GM19468 (cell line): ENCODE measurements at regions not wholly inside any gene's neighbourhood (a gene's known extent, or its start where the extent isn't known, plus 50 kb on each side); places are given as distances from the start of the nearest gene placed in this dataset.

Source experiments
- ATAC-seq: cut with Tn5 transposase; IDR thresholded peaks from one replicate; pipeline ENCODE4 v1.9.1; 2021; ENCODE audit warnings: mild to moderate bottlenecking, moderate library complexity, moderate number of reproducible peaks; ENCODE audit not compliant: unreplicated experiment; ENCODE audit errors: extremely low read depth

DNA sequence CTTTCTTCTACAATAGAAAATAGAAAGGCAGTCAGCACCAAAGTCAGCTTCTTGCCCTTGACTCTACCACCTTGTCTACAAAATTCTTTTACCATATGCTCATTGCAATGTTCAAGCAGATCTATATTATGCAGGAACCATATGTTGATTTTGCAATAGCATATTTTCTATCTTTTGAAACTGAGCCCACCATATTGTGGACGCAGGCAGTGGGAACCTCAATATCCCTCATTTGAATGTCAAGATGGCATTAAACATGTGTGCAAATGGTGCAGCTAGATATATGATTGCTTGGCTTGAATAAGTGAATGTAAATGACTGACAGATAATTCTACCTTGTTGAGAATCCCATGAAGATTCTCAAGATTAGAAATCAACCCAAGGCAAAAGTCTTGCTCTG is 412.7 kb upstream of the FSHR start:
- no peak for ATAC-seq

DNA sequence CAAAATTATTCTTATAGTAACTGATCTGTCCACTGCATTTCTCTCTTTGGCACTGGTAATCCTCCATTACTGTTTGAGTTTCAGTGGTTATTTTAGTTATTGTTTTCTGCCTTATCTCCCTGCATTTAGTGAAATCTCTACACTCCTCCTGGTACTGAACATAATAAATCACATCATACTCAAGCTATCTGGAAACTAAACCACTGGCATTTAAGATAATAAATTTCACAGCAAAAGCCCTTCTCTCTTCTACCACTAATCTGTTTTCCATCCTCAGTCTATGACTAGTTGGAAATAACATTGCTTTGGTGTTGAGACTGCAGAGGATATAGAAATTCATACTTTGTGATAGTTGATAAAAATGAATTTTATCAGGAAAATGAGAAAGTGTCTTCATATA is 399.3 kb upstream of the FSHR start:
- ATAC-seq: no peak

DNA sequence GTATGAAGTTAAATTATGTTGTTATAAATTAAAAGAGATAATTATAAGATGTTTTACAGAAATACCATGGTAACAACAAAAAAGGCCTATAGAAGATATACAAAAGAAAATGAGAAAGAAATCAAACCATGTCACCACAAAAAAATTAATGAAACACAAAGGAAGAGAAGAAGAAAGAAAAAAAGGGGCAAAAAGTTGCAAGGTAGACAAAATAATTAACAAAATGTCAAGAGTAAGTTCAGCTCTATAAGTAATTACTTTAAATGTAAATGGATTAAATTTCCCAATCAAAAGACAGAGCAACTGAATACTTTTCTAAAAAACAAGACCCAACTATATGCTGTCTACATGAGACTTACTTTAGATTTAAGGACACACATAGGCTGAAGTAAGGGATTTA is 378.4 kb upstream of the FSHR start:
- ATAC-seq: no peak

DNA sequence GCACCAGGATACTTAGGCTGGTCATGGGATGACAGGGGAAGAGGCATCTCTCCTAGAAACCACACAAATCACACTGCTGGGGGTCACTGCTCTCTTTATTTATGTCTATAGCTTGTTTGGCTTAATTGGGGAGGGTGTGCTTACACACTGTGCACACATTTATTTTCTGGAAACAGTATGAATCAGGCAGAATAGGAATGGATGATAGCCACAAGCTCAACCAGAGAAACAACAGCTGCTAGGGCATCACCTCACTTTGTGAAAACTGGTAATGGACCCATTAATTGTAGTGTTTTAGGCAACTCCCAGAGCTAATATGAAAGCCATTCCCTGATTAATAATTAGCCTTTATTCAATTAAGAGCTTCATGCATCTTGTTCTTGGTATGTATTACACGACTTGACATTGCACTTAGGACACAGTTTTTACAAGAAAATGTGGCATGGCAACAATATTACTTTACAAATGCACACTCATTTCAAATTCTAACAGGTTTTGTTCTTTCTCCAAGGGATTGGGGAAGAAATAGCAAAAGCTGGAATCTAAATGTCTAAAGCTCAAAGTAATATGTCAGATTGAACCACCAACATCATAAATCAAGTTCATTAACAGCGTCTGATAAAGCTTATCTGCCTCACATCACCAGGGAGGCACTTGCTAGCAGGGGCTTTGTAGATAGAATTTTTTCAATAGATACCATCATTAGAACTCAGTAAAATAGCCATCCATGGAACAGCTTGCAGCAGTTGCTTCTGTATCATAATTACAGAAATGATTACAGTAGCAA is 361.9 kb upstream of the FSHR start:
- ATAC-seq: no peak

DNA sequence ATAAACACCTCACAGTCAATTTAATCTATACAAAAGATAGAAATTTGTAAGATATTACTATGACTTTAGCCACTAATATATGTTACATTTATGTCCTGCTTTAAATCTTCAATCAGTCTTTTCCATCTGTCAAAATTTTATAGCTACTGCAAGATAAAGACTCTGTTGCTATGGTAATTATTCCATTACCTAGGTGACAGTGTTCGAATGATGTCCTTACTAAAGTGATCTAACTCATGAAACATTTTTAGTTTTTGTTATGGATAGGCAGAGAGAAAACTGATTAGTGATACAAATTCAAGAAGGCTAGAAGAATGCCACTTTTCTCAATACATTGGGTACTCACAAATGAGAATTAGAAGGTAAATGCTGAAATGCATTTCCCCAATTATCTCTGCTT is 359.9 kb upstream of the FSHR start:
- ATAC-seq: no peak

DNA sequence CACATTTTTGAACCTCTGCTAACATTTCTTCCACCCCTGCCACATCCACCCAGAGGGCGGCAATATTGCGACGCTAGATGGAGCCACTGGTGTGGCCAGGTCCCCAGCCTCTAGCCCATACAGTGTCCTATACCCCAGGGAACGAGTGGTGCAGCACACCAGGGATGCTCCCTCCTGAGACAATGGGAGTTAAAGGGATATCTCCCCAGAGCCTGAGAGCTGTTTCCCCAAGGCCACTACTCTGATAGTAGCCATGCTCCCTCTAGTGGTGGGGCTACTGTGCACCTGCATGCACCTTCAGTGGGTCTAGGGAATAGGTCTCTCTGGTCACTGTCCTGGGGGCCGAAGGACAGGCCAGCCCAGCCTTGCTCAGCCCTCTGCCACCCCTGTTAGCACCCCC is 336.4 kb upstream of the FSHR start:
- ATAC-seq: peak; percentile 49

DNA sequence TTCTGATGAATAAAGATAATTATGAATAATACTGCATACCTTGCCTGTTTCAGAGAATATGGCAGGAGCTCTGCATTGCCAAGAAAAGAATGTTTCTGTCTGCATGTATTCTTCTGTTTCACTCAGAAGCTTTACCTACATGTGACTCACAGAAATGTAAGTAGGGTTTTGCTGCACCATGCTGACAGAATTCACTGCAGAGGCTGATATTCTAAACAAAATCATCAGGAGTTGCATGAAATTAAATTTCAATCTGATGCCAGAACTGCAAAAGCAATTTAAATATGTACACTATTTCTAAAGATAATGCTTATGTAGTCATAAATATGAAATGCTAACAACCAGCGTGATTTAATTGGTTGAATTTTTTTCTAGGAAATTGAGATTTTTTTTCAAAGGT is 332.8 kb upstream of the FSHR start:
- ATAC-seq: no peak

DNA sequence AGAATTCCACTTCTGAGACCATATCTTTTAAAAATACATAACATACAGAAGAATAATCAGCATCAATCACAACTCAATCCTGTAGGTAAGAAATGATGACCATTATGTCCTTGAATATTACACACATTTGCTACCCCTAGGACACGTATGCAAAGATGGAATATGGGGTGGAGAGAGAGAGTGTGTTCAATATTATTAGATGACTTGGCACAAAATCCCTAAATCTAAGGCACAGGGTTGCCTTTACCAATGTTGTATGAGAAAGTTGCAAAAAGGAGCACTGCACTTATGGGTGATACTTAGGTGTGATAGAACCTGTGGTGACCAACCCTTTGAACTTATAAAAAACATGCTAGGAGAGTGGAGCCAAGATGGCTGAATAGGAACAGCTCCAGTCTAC is 326.2 kb upstream of the FSHR start:
- ATAC-seq: no peak

DNA sequence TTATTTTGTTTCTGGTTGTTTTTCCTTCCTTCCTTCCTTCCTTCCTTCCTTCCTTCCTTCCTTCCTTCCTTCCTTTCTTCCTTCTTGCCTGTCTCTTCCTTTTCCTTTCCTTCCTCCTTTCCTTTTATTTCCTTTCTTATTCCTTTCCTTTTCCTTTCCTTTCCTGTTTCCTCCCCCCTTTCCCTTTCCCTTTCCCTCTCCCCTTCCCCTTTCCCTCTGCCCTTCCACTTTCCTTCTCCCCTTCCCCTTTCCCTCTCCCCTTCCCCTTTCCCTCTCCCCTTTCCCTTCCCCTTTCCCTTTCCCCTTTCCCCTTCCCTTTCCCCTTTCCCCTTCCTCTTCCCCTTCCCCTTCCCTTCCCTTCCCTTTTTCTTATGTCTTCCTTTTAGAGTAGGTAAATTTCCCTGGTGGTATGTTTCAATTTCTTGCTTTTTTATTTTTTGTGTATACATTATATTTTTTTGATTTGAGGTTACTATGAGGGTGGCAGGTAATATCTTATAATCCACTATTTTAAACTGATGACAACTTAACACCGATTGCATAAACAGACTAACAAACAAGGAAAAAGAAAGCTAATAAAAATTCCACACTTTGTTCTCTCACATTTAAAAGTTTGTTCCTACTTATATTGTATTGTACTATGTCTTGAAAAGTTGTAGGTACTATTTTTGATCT is 311.0 kb upstream of the FSHR start:
- ATAC-seq: no peak

DNA sequence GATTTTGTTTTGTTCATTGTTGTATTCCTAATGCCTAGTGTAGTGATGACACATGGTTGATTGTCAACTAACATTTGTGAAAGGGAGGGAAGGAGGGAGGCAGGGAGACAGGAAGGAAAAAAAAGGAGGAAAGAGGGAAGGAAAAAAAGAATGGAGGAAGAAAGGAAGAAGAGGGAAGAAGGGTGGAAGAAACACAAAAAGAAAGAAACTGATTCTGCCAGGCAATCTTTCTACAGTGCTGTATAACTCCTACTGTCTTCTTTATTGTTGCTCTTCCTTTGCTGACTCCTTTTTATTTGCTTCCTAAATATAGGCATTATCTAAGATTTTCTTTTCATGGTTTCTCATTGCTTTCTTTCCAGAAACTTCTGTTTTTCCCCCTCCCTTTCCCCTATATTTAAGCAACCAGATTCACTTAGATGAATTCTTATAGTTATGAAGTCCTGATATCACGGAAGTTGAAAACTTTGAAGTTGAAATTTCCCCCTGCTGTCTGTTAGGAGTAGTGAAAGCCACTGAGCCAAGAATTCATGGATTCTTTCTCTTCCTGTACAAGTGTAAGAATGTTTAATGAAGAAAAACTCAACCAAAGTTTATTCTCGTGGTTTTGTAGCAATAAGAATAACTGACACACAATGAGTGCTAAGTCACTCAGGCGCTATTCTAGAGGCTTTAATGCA is 305.1 kb upstream of the FSHR start:
- ATAC-seq: no peak

DNA sequence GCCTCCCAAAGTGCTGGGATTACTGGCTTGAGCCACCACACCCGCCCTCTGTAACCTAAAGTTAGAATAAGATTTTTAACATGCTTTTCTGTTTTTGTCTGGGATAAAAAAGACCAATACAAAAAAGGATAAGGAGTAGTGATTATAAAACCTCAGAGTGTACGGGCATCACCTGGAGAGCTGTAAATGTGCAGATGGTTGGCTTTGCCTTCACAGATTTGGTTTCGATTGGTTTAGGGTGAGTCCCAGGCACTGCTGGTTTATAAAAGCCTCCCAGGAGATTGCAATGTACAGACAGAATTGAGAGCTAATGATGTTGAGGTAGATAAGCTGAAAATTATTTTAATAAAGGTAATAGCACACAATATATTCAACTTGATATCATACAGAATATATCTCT is 289.7 kb upstream of the FSHR start:
- no peak for ATAC-seq

DNA sequence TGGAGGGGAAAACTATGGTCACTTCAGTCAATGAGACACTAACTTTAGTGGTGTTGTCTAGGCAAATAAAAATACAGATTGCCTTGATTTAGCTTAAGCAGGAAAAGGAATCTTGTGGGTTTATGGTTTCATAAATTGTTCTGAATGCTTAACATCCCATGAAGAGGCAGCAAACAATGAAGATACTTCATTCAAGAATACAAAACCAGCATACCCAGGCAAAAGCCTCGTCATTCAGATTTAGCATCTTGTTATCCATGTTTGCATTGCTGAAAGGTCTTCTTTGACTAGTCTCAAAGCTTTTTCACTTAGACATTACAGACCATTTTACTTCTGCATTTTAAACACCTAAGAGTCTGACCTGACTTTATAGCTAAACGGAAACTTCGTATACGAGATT is 272.7 kb upstream of the FSHR start:
- no peak for ATAC-seq

DNA sequence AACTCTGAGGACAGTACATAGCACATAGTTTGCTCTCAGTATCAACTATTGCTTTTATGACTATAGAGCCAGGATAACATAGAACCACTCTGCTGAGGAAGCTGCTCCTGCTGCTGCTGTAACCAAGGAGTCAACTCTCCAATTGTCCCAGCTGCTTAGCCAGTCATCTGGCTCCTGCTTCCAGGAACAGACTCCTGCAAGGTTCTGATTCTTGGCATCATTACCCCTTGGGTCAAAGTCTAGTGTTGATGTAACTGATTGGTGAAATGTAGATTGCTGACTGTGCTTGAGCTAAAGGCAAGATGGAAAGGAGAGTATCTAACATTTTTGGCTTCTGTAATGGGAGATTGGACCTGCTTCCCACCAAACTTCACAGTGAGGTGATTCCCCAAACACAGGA is 261.9 kb upstream of the FSHR start:
- ATAC-seq: no peak

DNA sequence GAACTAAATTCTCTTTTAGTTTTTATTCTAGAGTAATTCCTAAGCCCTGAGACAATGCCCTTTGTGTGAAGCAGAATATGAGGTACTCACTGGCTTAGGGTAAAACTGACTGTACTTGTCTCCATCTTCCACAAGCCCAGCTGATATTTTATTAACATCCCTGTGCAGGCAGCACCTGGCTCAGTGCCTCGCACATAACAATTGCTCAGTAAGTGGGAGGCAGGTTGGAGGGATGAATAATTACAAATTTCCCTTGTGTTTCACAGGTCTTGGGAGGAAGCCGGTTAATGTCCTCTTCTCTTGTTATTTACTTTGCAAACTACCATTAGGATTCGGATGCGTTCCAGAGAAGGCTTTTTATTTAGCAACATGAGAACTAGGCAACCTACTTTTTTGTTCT is 249.8 kb upstream of the FSHR start:
- ATAC-seq: no peak

DNA sequence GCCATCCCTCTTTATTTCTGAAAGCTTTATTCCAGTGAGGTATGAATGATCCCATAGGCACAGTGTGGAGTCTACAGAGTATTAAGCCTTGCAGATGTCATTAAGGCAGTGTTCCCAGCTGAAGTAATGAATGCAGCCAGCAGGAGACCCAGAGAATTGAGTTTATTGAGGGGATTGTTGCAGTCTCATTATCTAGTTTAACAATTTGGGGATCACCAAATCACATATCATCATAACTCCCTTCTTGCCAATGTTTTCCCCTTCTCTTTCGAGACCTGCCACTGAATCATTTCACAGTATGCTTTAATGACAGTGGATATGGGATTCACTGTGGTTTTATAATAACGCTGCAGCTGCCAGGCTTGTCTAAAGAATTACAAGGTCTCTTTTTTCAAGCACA is 249.3 kb upstream of the FSHR start:
- ATAC-seq: no peak

DNA sequence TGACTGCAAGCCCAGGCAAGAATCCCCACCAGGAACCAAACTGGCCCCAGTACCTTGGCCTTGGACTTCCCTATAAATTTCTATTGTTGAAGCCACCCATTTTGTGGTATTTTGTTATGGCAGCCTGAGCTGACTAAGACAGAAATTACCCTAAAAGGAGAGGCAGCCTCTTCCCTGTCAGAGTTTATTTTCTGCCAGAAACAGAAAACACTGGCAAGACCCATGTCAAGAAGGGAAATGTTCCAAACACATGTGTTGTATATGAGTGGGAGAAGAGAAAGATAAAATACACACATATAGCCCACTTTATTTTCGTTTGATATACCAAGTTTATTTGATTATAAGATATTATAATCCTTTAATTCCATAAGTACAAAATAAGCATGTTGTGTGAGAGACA is 225.1 kb upstream of the FSHR start:
- no peak for ATAC-seq

DNA sequence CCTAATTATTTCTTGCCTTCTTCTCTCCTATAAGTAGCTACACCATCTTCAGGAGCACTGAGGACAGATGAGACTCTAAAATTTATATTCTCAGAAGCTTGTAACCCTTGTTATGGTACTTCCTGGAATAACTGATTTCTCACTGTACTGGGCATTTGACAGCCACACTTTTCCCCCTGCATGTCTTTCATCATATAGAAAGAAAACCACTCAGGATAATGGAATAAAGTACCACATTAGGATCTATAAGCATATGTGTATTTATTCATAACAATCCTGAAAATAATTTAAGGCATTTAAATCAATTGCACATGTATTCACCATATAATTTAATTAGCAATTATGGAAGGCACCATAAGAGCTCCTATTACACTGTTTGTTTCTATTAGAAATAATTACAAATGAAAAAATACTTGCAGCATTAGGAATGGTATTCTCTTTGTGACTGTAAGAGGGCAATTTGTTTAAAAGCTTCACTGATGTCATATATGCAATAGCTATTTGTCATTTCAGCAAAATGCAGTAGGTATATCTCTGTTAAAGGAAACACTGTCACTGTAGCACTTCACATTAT is 216.9 kb upstream of the FSHR start:
- no peak for ATAC-seq

DNA sequence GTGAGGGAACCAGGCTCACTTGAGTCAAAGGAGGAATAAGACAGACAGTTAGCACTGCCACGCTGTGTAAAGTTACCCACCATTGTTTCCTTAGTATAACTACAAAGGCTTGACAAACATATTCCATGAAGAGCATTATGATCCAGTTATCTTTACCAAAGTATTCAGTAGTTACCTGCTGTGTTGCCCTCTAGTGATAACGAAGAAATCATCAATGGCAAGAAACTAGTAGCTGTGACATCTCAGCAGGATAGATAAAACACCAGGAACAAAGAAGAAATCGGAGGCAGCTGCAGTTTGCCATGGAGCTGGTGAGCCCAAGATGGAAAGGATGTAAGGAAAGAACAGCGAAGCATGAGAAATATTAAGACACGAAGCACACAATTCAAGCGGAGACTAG is 215.3 kb upstream of the FSHR start:
- ATAC-seq: no peak

DNA sequence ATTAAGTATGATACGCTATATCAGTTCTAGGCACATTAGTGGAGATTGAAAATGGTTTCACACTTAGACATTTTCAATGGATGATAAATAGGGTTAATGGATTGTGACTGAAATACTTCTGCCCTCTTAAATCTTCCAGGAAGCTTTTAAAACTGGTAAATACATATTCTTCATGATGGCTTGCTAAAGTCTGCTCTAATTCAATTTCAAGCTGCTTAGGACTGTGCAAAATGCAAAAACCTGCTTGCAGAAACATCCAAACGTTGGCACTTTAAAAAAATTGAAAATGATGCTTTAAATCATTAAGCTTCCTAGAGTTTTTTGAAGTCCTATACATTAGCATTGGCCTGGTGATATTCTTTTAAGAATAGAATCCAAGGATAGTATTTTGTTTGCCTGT is 214.8 kb upstream of the FSHR start:
- no peak for ATAC-seq

DNA sequence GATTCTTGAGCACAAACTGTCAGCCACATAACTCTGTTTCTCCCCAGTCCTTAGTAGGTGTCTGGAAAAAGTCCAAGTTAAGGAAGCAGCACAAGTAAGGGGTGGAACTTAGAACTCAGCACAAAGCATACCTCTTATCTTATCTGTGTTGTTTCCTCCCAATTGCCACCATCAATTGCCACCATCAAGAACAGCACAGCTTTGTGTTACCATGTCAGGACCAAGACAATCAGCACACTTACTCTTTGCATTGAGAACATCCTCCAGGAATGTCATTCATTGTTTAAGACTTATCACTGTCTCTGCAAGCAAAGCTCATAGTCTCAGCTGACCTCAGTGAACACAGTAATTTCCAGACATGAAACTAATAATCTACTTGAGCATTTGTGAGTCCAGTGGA is 212.7 kb upstream of the FSHR start:
- no peak for ATAC-seq

DNA sequence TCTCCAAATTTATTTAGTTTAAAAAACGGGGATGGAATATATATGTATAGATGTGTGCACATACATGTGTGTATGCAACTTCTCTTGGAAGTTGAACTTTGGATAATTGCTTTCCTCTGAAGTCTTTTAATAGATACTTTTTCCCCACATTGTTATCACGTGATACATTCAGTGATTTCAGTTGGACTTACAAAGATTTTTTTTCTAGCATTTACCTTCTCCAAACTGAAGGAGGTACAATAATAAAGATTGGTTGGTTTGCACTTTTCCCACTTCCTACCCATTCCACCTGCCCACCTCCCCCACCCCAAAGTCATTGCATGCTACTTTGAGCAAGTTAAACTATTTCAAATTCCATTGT is 206.1 kb upstream of the FSHR start:
- ATAC-seq: no peak
